Stomach (tissue), 4 donors: ENCODE measurements at regions not wholly inside any gene's neighbourhood (a gene's known extent, or its start where the extent isn't known, plus 50 kb on each side); places are given as distances from the start of the nearest gene placed in this dataset.

Experiments used
- CTCF ChIP-seq, 7 experiments: fragments of 450-650 bp in 4 of 7; fragments of 200-600 bp in 3 of 7; sonication (generic) in 3 of 7; IDR thresholded peaks; one replicate each; pipeline ENCODE4 v1.5.1; 2016 to 2019; ENCODE audit warnings: antibody characterized with exemption in 7 of 7, control low read depth in 2 of 7, mild to moderate bottlenecking in 1 of 7
- EP300 ChIP-seq: sonication (generic); formaldehyde crosslinking; IDR thresholded peaks from one replicate; pipeline ENCODE4 v1.6.1; 2017; ENCODE audit warnings: antibody characterized with exemption
- POLR2A ChIP-seq, 4 donors: fragments of 450-650 bp; IDR thresholded peaks; one replicate each; pipeline ENCODE4 v1.6.1; 2016; ENCODE audit warnings: antibody characterized with exemption in 4 of 4, control low read depth in 2 of 4, mild to moderate bottlenecking in 1 of 4, moderate library complexity in 1 of 4
- POLR2AphosphoS5 ChIP-seq, 3 donors: sonication (generic); formaldehyde crosslinking; IDR thresholded peaks; one replicate each; pipeline ENCODE4 v1.6.1; 2016; ENCODE audit warnings: antibody characterized with exemption in 3 of 3

DNA sequence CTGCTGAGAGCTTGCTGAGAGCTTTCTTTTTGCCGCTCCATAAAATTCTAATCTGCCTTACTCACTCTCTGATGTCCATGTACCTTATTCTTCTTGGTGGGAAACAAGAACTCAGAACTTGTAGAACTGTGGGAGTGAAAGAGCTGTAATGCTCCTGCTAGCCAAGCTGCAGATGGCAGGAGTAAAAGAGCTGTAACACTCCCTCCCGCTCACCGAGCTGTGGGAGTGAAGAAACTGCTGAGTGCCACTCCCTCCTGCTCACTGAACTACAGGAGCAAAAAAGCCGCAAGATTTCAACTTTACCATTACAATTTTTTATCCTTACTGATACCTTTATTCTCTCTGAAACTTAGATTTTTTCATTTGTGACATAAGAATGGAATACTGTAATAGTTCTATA lies 199.1 kb downstream of the SI start:
- TF ChIP-seq POLR2A (IDR thresholded peaks at IDR 0.05): no peak
- TF ChIP-seq CTCF (IDR thresholded peaks at IDR 0.05): no peak
- no peak for TF ChIP-seq POLR2AphosphoS5 (IDR thresholded peaks at IDR 0.05)
- no peak for TF ChIP-seq EP300
